HG03060 (cell line): ENCODE measurements at regions not wholly inside any gene's neighbourhood (a gene's known extent, or its start where the extent isn't known, plus 50 kb on each side); places are given as distances from the start of the nearest gene placed in this dataset.
"Not testable (repeated sequence)": the region's sequence is repeated elsewhere in the genome, so short reads cannot be mapped to it uniquely, and the experiment has no call there.

Source experiments
- ATAC-seq: cut with Tn5 transposase; IDR thresholded peaks from one replicate; pipeline ENCODE4 v1.9.1; 2021; ENCODE audit warnings: low read depth, moderate number of reproducible peaks; ENCODE audit not compliant: unreplicated experiment

- no peak for ATAC-seq
Measured at GRCh38 chr9:129307227-129307970, 129.3 kb upstream of the IER5L start.

DNA sequence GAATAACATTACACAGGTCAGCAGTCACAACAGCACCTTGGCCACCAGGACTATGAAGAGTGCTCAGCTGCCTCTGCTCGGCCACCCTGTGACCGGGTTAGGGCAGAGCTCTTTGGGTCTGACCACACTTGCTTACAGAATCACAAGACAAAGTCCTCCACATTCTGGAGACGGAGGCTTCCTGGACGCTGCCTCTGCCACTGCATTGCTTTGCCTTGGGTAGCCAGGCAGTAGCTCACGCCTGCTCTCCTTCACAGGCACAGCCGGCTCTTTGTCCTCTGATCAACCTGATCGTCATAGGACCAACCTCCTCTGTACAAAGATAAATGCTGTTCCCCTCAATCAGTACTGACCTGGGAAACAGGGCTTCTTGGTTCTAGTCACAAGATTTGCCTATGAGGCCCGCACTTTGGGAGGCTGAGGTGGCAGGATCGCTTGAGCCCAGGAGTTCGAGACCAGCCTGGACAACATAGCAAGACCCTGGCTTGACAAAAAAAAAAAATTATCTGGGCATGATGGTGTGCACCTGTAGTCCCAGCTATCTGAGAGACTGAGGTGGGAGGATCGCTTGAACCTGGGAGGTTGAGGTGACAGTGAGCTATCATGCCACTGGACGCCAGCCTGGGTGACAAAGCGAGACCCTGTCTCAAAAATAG is 128.4 kb upstream of the IER5L start:
- no peak for ATAC-seq

- no peak for ATAC-seq
Measured at GRCh38 chr9:129305246-129305645, 127.2 kb upstream of the IER5L start.

- no peak for ATAC-seq
Measured at GRCh38 chr9:129301941-129302340, 123.9 kb upstream of the IER5L start.

DNA sequence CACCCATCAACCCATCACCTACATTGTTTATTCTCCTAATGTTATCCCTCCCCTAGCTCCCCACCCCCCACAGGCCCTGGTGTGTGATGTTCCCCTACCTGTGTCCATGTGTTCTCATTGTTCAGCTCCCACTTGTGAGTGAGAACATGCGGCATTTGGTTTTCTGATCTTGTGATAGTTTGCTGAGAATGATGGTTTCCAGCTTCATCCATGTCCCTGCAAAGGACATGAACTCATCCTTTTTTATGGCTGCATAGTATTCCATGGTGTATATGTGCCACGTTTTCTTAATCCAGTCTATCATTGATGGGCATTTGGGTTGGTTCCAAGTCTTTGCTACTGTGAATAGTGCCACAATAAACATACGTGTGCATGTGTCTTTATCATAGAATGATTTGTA is 118.1 kb upstream of the IER5L start:
- not testable (repeated sequence) for ATAC-seq

DNA sequence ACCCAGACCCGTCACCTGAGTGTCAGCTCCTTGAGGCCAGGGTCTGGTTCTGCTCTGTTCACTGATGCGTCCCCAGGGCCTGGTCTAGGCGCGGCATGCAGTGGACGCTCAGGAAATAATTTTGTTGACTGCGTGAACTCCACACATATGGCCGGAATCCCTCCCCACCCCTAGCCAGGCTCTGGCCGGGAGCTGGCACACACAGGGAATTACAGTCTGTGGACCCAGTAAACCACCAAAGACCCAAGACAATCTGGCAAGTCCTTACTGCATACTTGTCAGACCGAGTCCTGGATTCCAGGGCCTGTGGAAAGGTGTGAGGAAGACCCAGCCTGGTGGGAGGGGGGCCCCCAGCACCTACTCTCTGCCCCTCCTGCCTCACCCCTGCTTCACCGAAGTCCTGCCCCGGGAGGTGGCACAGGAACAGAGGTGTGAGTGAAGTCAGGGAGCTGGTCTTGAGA is 113.0 kb upstream of the IER5L start:
- no peak for ATAC-seq

DNA sequence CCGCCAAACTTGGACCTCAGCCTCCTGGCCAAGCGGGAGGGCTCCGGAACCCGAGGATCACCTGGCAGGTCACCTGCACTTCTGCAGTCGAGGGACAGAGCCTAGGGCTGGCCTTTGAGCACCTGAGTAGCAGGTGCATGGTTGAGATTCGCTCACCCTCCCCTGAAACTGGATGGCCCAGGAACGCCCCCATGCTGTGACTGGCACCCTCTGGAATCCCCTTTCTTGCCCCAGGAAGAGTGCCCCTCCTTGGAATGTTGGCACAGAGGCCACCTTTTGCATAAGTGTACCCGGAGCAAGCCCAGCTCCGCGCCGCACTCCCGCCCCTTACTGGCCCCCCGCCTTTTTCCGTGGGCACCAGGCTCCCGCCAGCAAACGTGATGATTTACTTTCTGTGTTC is 112.5 kb upstream of the IER5L start:
- ATAC-seq: no peak

- ATAC-seq: no peak
Measured at GRCh38 chr9:129289883-129290282, 111.8 kb upstream of the IER5L start.

- no peak for ATAC-seq
Measured at GRCh38 chr9:129289131-129289731, 111.2 kb upstream of the IER5L start.

DNA sequence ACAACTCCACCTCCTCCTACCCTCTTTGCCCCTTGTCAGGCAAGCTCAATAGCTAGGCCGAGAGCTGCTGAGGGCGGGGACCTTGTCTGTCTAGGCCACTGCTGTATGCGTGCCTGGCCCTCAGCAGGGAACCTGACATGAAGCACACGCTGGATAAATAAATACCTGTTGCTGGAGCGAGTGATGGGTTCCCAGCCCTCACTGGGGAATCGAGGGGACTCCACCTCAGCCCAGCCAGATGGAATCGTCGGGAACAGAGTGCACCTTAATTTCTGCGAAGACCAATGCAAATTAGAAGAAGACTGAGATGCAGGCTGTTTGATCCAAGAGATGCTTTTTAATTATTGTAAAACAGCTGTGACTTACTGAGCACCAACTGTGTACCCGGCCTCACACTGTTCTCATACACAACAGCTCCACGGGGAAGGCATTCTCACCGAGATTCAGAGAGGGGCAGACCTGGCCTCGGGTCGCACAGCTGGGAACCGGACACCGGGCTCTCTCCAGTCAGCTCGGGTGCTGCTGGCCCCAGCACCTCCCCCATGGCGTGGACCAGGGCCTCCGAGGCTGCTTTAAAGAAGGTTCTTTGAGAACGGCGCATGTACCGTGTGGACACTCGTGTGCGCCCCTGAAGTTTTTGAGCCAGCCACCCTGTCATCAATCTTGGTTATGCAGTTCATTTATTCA is 109.7 kb upstream of the IER5L start:
- no peak for ATAC-seq

DNA sequence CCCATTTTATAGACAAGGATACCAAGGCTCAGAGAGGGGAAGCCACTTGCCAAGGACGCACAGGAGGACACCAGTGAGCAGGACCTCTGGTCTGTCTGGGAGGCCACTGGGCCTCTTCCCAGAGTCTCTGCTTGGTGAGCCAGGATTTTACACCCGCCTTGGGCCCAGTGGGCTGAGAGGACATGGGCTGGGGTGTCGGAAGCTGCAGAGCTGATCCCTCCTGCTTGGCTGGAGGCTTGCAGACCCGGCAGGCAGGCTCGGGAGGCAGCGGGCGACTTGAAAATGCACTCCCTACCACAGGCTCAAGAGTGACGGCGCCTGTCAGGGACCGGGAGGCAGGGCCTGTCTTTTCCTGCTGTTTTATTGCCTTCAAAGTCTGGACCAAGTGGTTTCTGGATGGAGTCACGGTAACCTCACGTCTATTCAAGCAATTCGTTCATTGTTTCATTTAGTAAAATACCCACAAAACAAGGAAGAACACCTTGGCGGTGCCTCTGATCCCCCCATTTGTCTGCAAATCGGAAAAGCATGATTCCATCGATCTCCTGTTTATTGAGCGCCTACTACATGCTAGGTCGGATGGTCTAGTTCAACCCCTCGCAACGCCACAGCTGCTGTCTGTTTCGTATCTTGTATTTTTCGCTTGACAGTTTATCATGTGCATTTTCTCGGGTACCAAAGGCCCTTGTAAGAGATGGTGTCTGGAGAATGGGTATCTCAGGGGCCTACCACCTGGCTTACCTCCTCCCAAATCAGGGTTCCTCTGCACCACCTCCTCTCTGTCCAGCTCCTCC is 108.1 kb upstream of the IER5L start:
- no peak for ATAC-seq

GRCh38 chr9:129285382-129285781 is 107.3 kb upstream of the IER5L start:
- no peak for ATAC-seq

DNA sequence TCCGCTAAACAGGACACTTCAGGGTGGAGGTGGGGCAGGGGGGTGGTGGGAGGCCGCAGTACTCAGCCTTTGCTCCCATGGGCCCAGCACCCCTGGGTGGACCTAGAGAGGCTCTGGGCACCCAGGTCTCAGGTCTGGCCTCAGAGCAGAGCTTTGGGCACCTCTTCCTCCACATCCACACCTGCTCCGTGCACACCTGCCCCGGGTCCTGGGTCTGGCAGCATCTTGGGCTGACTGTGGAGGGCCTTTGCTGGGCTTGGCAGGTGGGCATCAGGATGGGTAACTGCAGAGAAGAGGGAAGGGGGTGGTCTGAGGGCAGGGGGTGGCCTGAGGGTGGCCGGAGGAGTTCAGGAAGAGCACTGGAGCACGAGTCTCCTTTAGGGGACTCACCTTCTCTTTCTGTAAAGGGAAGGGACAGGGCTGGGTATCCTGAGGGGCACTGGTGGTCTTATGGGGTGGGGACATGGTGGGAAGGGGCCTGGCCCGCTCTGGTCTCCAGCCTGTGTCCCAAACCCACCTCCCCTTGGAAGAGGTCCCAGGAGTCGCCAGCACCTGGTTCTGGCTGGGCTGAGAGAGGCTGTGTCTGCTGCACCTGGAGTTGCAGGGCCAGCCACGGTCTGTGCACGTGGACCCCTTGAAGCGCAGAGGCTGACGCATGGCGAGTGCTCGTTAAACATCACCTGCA is 106.7 kb upstream of the IER5L start:
- no peak for ATAC-seq

DNA sequence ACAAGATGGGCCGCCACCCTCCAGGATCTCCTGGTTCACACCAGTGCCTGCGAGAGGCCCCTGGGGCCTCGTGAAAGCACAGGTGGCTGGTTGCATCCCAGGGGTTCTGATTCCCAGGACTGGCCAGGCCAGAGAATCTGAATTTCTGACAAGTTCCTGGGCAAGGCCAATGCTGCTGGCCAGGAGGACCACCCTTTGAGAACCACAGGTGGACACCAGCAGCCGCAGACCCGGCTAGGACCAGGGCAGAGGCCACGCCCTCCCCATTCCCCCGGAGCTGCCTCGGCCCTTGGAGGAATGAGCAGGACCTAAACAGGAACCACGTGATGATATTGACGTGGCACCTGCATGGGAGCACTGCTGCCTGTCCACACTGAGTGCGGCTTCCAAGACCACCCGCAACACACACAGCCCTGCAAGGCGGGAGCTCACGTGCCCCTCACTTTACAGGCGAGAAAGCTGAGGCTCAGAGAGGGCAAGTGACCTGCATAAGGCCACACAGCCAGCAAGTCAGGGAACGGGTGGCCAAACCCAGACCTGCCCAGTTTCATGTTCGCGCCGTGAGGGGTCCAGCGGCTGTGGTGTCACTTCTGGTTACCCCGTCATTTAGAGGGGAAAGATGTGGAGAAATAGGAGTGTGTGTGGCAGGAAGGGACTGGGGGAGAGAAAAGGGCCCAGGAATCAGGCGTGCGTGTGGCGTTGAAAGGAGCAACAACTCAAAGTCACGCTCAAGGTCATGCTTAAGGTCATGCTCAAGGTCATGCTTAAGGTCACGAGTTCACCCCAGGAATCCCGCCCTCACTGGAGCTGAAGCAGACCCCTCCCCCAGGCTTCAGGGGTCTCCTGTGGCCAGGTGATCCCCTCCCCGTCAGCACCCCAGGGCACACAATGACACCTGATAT is 105.9 kb upstream of the IER5L start:
- ATAC-seq: no peak

- ATAC-seq: no peak
Measured at GRCh38 chr9:129283291-129283691, 105.2 kb upstream of the IER5L start.

DNA sequence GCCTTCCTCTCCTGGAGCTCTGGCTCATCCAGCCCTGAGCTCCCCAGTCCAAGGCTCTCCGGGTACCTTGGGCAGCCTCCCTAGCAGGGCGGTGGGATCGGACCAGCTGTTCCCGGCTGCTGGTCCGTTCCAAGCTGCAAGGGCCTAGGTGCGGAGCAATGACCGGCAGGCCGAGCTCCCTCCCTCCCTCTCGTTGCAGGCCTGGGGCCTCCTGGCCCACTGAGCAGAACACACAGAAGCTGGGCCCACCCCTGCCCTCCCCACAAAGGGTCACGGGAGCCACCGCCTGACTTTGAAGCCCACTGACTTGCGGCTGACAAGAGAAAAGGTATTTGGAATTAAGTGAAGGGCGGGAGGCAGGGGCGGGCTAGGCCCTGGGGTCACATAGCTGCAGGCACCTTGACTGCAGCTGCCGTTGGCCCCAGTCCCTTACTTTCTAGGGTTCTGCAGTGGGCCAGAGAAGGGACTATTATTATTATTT is 104.7 kb upstream of the IER5L start:
- ATAC-seq: no peak

- no peak for ATAC-seq
Measured at GRCh38 chr9:129282272-129282671, 104.2 kb upstream of the IER5L start.

DNA sequence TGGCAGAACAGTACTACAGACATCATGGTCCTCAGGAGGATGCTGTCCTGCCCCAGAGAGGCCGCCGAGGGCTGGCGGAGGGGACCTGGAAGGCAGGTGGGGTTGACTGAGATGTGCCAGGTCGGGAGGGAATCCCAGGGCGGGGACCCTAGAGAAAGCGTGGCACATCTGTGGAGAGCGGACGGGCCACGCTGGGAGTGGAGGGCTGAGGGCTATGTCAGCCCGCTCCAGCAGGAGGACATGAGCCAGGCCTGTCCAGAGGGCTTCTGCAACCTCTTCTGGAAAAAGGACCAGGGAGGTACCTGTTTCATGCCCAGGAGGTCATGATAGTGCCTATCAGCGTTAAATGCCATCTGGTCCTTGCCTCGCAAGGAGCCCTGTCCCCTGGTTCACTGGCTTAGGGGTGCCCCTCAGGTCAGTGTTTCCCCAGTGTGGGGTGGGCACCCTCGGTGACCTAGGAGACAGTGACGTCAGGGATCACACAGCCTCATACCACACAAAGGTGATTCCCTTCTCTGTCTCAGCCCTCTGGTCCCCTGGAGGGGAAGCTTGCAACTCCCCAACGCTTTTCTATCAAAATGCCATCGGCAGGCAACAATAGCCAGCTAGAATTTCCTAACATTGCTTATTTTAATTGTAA is 103.6 kb upstream of the IER5L start:
- ATAC-seq: no peak
